Activated B cell treated with CpG ODN at 0.5 μM for 24 hours (primary cell): ENCODE measurements at regions not wholly inside any gene's neighbourhood (a gene's known extent, or its start where the extent isn't known, plus 50 kb on each side); places are given as distances from the start of the nearest gene placed in this dataset.

Experiments used
- ATAC-seq: fragments of 200-7000 bp; cut with Tn5 transposase; one replicate; pipeline ENCODE4 v1.10.0; 2021; ENCODE audit warnings: low read depth, mild to moderate bottlenecking, moderate library complexity
- CTCF ChIA-PET: fragments of 350-600 bp; sonication (Branson Sonifier 250); formaldehyde crosslinking; loops from one replicate; lab custom pipeline; 2021; ENCODE audit warnings: antibody characterized with exemption; lab: Charles Lee
- POLR2A ChIA-PET: fragments of 350-600 bp; sonication (Branson Sonifier 250); formaldehyde crosslinking; loops from one replicate; lab custom pipeline; 2021; ENCODE audit warnings: antibody characterized with exemption; lab: Charles Lee
- DNase-seq: peaks from one replicate; pipeline ENCODE4 v3.0.0; 2022
- H3K27ac Mint-ChIP-seq: one replicate; pipeline ENCODE4 v1.8.0; 2020; ENCODE audit warnings: mixed read lengths
- H3K27me3 Mint-ChIP-seq: one replicate; pipeline ENCODE4 v1.8.0; 2021; ENCODE audit warnings: mixed read lengths
- H3K36me3 Mint-ChIP-seq: one replicate; pipeline ENCODE4 v1.8.0; 2021; ENCODE audit warnings: low read depth, mixed read lengths
- H3K4me1 Mint-ChIP-seq: one replicate; pipeline ENCODE4 v1.8.0; 2021; ENCODE audit warnings: mixed read lengths
- H3K4me3 Mint-ChIP-seq: one replicate; pipeline ENCODE4 v1.8.0; 2020; ENCODE audit warnings: mild to moderate bottlenecking, mixed read lengths
- H3K9me3 Mint-ChIP-seq: one replicate; pipeline ENCODE4 v1.8.0; 2020; ENCODE audit warnings: mixed read lengths
- intact Hi-C: fragments of 100-400 bp; cut with micrococcal nuclease; formaldehyde crosslinking; loops from one replicate; pipeline ENCODE4 v1.15.1; 2024
- TF ChIP-seq, protein P1 (sequence below): fragments of 200-600 bp; IDR thresholded peaks from one replicate; pipeline ENCODE4 v1.8.0; 2022; ENCODE audit warnings: antibody characterized with exemption, mild to moderate bottlenecking

DNA sequence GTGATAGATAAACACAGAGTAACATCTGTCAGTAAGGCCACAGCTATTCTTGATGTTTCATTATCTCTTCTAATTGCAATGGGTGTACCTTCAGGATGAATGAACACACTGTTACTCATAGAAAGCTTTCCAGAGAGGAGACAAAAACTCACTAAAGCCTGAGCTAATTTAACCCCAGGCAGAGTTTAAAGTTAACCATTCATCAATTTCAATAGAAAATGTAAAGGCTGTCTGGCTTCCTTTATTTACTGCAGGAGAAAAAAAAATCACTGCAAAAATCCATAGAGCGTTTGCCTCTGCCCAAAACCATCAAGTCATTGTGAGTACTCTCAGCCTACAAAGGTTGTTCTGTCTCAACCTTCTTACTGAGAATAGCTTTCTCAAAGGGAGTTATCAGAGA lies 376.9 kb downstream of the PPP4R3C start:
- ChIA-PET POLR2A (no interaction called here), CTCF (no interaction called here)
- DNase-seq: no peak
- no peak for ATAC-seq
- H3K27ac Mint-ChIP-seq: no peak overlapping the region
- H3K9me3 Mint-ChIP-seq: no peaks in the 10 kb centered on the region
- H3K27me3 Mint-ChIP-seq: no peaks in the 10 kb centered on the region
- H3K36me3 Mint-ChIP-seq: no peaks in the 10 kb centered on the region
- TF ChIP-seq, protein P1, sequence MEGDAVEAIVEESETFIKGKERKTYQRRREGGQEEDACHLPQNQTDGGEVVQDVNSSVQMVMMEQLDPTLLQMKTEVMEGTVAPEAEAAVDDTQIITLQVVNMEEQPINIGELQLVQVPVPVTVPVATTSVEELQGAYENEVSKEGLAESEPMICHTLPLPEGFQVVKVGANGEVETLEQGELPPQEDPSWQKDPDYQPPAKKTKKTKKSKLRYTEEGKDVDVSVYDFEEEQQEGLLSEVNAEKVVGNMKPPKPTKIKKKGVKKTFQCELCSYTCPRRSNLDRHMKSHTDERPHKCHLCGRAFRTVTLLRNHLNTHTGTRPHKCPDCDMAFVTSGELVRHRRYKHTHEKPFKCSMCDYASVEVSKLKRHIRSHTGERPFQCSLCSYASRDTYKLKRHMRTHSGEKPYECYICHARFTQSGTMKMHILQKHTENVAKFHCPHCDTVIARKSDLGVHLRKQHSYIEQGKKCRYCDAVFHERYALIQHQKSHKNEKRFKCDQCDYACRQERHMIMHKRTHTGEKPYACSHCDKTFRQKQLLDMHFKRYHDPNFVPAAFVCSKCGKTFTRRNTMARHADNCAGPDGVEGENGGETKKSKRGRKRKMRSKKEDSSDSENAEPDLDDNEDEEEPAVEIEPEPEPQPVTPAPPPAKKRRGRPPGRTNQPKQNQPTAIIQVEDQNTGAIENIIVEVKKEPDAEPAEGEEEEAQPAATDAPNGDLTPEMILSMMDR: no peak
- H3K4me1 Mint-ChIP-seq: no peaks in the 10 kb centered on the region
- H3K4me3 Mint-ChIP-seq: no peak overlapping the region
- intact Hi-C loops: no loop called here

DNA sequence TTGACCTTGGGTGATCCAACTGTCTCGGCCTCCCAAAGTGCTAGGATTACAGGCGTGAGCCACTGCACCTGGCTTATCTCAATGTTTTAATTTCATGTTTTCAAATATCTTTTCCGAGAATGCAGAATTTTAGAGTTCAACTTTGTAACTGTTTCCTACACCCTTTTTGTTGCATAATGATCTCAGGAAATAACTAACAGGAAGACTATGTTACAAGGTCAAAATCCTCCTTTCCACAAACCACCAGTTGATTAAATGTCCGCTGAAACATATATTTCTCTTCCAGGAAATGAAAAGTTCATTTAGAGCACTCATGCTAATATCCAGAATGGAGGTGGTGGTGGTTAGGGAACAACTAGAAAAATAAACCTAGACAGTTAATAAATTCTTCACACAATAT lies 377.8 kb downstream of the PPP4R3C start:
- DNase-seq: no peak
- ATAC-seq: no peak
- Mint-ChIP-seq H3K27ac (no peak overlapping the region), H3K4me1 (no peaks in the 10 kb centered on the region), H3K9me3 (no peaks in the 10 kb centered on the region), H3K36me3 (no peaks in the 10 kb centered on the region), H3K27me3 (no peaks in the 10 kb centered on the region), H3K4me3 (no peak overlapping the region)
- intact Hi-C loops: no loop called here
- CTCF ChIA-PET: no interaction called here
- TF ChIP-seq, protein P1: no peak
- POLR2A ChIA-PET: no interaction called here

DNA sequence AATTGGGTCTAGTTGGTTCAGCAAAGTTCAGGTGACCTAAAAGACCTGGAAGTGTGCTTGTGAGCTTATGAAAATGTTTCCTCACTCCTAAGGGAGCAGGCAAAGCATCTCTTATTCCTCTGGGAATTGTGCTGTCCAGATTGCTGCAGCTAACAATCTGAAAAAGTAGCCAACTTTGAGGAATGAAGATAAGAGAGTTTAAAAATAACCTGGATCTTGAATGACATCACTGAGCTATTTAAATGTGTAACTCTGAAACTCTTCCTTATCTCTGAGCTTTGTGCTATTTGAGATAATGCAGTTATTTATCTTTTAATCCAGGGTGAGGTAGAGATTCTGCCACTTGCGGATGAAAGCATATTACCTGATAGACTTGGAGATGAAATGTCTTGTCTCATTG lies 384.8 kb downstream of the PPP4R3C start:
- H3K36me3 Mint-ChIP-seq: no peaks in the 10 kb centered on the region
- ATAC-seq (no peak), DNase-seq (no peak)
- H3K4me1 Mint-ChIP-seq: no peaks in the 10 kb centered on the region
- H3K27me3 Mint-ChIP-seq: no peaks in the 10 kb centered on the region
- no peak overlapping the region for H3K27ac Mint-ChIP-seq
- no peaks in the 10 kb centered on the region for H3K9me3 Mint-ChIP-seq
- H3K4me3 Mint-ChIP-seq: no peak overlapping the region
- intact Hi-C loops: no loop called here
- ChIA-PET CTCF (no interaction called here), POLR2A (no interaction called here)
- TF ChIP-seq, protein P1: no peak

DNA sequence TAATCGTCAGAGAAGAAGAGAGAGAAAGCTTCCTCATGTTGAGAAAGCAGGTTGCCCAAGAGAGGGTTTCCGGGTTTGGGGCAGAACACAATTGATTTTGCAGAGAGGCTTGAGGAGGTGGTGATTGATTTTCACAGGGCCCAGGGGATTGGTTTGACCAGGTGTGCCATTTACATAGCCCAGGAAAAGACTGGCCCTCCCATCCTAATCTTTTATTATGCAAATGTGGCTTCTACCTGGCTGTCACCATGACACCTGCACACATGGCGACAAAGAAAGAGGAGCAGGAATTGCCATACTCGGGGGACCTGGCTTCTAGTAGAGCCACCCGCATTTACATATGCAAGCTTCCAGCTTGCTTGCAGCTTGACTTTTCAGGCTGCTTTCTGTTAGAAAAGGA lies 405.3 kb downstream of the PPP4R3C start:
- ATAC-seq (no peak), DNase-seq (no peak)
- intact Hi-C loops: no loop called here
- TF ChIP-seq, protein P1: no peak
- no peak overlapping the region for H3K27ac Mint-ChIP-seq
- no peaks in the 10 kb centered on the region for H3K27me3 Mint-ChIP-seq
- no peak overlapping the region for H3K4me3 Mint-ChIP-seq
- H3K36me3 Mint-ChIP-seq: no peaks in the 10 kb centered on the region
- ChIA-PET CTCF (no interaction called here), POLR2A (no interaction called here)
- peaks cover 5% of the 10 kb centered on the region for H3K9me3 Mint-ChIP-seq
- H3K4me1 Mint-ChIP-seq: no peaks in the 10 kb centered on the region

DNA sequence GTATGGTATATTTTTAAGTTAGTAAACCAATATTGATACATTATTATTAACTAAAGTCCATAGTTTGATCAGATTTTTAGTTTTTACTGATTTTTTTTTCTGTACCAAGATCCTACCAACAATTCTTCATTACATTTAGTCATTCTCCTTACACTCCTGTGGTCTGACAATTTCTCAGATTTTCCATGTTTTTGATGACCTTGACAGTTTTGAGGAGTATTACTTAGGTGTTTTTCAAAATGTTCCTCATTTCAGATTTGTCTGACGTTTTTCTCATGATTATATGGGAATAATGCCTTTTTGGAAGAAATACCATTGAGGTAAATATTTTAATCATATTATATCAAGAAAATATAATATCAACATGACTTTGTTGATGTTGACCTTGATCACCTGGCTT lies 423.8 kb downstream of the PPP4R3C start:
- CTCF ChIA-PET: no interaction called here
- DNase-seq (no peak), ATAC-seq (no peak)
- Mint-ChIP-seq H3K27me3 (no peaks in the 10 kb centered on the region), H3K4me3 (no peak overlapping the region), H3K27ac (no peak overlapping the region), H3K9me3 (no peaks in the 10 kb centered on the region), H3K36me3 (no peaks in the 10 kb centered on the region), H3K4me1 (no peaks in the 10 kb centered on the region)
- intact Hi-C loops: no loop called here
- TF ChIP-seq, protein P1: no peak
- POLR2A ChIA-PET: no interaction called here
